HFFc6 (cell line): ENCODE measurements at regions not wholly inside any gene's neighbourhood (a gene's known extent, or its start where the extent isn't known, plus 50 kb on each side); places are given as distances from the start of the nearest gene placed in this dataset.

Experiments
- DNase-seq: peaks from one replicate; pipeline ENCODE4 v3.0.0-alpha.2; 2018
- H3K27ac Mint-ChIP-seq: 2 replicates; pipeline ENCODE4 v1.8.0; 2020; ENCODE audit warnings: mild to moderate bottlenecking, mixed read lengths
- H3K27me3 Mint-ChIP-seq: 2 replicates; pipeline ENCODE4 v1.8.0; 2021; ENCODE audit warnings: mild to moderate bottlenecking, moderate library complexity, mixed read lengths; ENCODE audit not compliant: insufficient read depth
- H3K36me3 Mint-ChIP-seq: 2 replicates; pipeline ENCODE4 v1.8.0; 2021; ENCODE audit warnings: low read depth, mixed read lengths
- H3K4me1 Mint-ChIP-seq: 2 replicates; pipeline ENCODE4 v1.8.0; 2020; ENCODE audit warnings: low read depth, mixed read lengths
- H3K4me3 Mint-ChIP-seq: 2 replicates; pipeline ENCODE4 v1.8.0; 2020; ENCODE audit warnings: mild to moderate bottlenecking, moderate library complexity, mixed read lengths
- H3K9me3 Mint-ChIP-seq: 2 replicates; pipeline ENCODE4 v1.8.0; 2020; ENCODE audit warnings: mild to moderate bottlenecking, mixed read lengths
- CTCF ChIP-seq: fragments of 200-600 bp; sonication (generic); IDR thresholded peaks from 2 replicates; pipeline ENCODE4 v1.5.0; 2021; ENCODE audit warnings: antibody characterized with exemption, mild to moderate bottlenecking

- H3K36me3 Mint-ChIP-seq, result no peaks in the 10 kb centered on the region
- H3K27ac Mint-ChIP-seq, result no peak overlapping the region
- no peak for DNase-seq
- H3K4me3 Mint-ChIP-seq, result no peak overlapping the region
- no peaks in the 10 kb centered on the region for H3K27me3 Mint-ChIP-seq
- no peaks in the 10 kb centered on the region for H3K4me1 Mint-ChIP-seq
- H3K9me3 Mint-ChIP-seq, result peaks cover 33% of the 10 kb centered on the region
- no peak for TF ChIP-seq CTCF
Observed at GRCh38 chr5:5919411-5919810, 458.9 kb downstream of the MED10 start.

GRCh38 chr5:5906778-5907177 lies 471.6 kb downstream of the MED10 start:
- peaks cover 44% of the 10 kb centered on the region for H3K9me3 Mint-ChIP-seq
- H3K36me3 Mint-ChIP-seq, result no peaks in the 10 kb centered on the region
- no peaks in the 10 kb centered on the region for H3K4me1 Mint-ChIP-seq
- H3K27me3 Mint-ChIP-seq, result no peaks in the 10 kb centered on the region; the same call in none of the 2 replicates
- H3K27ac Mint-ChIP-seq, result no peak overlapping the region
- TF ChIP-seq CTCF, result no peak
- no peak for DNase-seq
- H3K4me3 Mint-ChIP-seq, result no peak overlapping the region

GRCh38 chr5:5905186-5905585 lies 473.2 kb downstream of the MED10 start:
- no peak for DNase-seq
- Mint-ChIP-seq H3K27ac (no peak overlapping the region), H3K4me3 (no peak overlapping the region), H3K9me3 (peaks cover 37% of the 10 kb centered on the region), H3K4me1 (no peaks in the 10 kb centered on the region), H3K36me3 (no peaks in the 10 kb centered on the region), H3K27me3 (no peaks in the 10 kb centered on the region; the same call in none of the 2 replicates)
- TF ChIP-seq CTCF, result no peak

GRCh38 chr5:5904113-5904512 lies 474.2 kb downstream of the MED10 start:
- Mint-ChIP-seq H3K36me3 (no peaks in the 10 kb centered on the region), H3K27ac (no peak overlapping the region), H3K4me1 (no peaks in the 10 kb centered on the region), H3K9me3 (peaks cover 26% of the 10 kb centered on the region), H3K4me3 (no peak overlapping the region), H3K27me3 (no peaks in the 10 kb centered on the region; the same call in none of the 2 replicates)
- no peak for TF ChIP-seq CTCF
- no peak for DNase-seq

GRCh38 chr5:5902678-5903646 lies 475.4 kb downstream of the MED10 start:
- no peaks in the 10 kb centered on the region for H3K36me3 Mint-ChIP-seq
- no peaks in the 10 kb centered on the region for H3K4me1 Mint-ChIP-seq
- H3K27me3 Mint-ChIP-seq, result no peaks in the 10 kb centered on the region; the same call in none of the 2 replicates
- no peak for TF ChIP-seq CTCF
- no peak overlapping the region for H3K4me3 Mint-ChIP-seq
- no peak for DNase-seq
- H3K9me3 Mint-ChIP-seq, result peaks cover 16% of the 10 kb centered on the region
- H3K27ac Mint-ChIP-seq, result no peak overlapping the region
